ENCODE measurements at regions not wholly inside any gene's neighbourhood (a gene's known extent, or its start where the extent isn't known, plus 50 kb on each side); places are given as distances from the start of the nearest gene placed in this dataset.

GRCh38 chr5:174872271-174872670 lies 147.9 kb downstream of the MSX2 start:
- TF ChIP-seq CTCF (conservative IDR thresholded peaks at IDR 0.05; ENCODE audit: low read depth, low read length) = no peak
- no peak for TF ChIP-seq EZH2 (IDR thresholded peaks at IDR 0.05; ENCODE audit: borderline replicate concordance, low read depth, low read length, poor library complexity, severe bottlenecking)

Data from A673 (cell line).